ENCODE measurements at regions not wholly inside any gene's neighbourhood (a gene's known extent, or its start where the extent isn't known, plus 50 kb on each side); places are given as distances from the start of the nearest gene placed in this dataset.
A peak's percentile ranks its signal among the peaks of the same experiment; 100 is the strongest.

GRCh38 chr6:67722861-67723261, 912.2 kb upstream of the ADGRB3 start:
- no peak for DNase-seq (ENCODE audit: low spot score)
- H3K4me3 ChIP-seq (ENCODE audit: low read length in 2 of 2), result peak overlapping the region in 1 of 2 donors; percentile 40

DNA sequence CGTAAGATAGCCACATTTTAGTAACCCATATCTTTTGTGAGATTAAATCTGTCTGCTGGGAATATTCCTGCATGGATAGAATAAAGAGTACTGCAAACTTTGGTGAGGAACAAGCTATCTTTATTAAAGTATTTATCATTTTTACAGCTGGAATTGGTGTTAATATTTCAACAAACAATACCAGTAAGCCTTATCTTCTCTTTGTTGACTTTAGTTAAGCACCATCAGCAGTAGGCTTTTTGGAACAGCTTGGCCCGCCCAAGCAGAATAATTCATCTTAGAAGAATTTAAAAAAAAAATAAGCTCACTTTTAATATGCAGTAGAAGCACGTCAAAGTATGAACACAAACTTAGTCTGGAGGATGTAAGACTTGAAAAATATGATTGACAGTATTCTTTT, 917.8 kb upstream of the ADGRB3 start:
- Histone ChIP-seq H4K91ac (ENCODE audit: low read depth, low read length, poor library complexity) (no peak overlapping the region), H3K4me2 (ENCODE audit: insufficient read depth, low read length, poor library complexity, severe bottlenecking) (no peak overlapping the region), H2BK5ac (ENCODE audit: low read length) (no peak overlapping the region), H2AFZ (ENCODE audit: low read length) (no peak overlapping the region), H2BK120ac (ENCODE audit: low read depth, low read length) (no peak overlapping the region), H3K4me3 (ENCODE audit: low read length in 2 of 2) (no peak overlapping the region), H3K4ac (ENCODE audit: low read length) (no peak overlapping the region), H3K23ac (ENCODE audit: low read depth, low read length, poor library complexity) (no peak overlapping the region), H3K18ac (ENCODE audit: low read length) (no peak overlapping the region), H4K8ac (ENCODE audit: low read depth, low read length) (no peak overlapping the region), H3K27ac (replicated peaks; ENCODE audit: low read length) (no peak overlapping the region), H3K27me3 (ENCODE audit: control insufficient read depth in 3 of 3, insufficient read depth in 3 of 3, low read depth in 1 of 3, low read length in 3 of 3) (no peaks in the 10 kb centered on the region), H3K9me3 (replicated peaks in 1 of 2; ENCODE audit: control insufficient read depth in 2 of 2, insufficient read depth in 1 of 2, low read depth in 1 of 2, low read length in 2 of 2) (no peaks in the 10 kb centered on the region), H3K4me1 (ENCODE audit: control insufficient read depth in 2 of 2, insufficient read depth in 1 of 2, low read depth in 1 of 2, low read length in 2 of 2) (no peaks in the 10 kb centered on the region), H3K36me3 (replicated peaks in 1 of 2; ENCODE audit: control insufficient read depth in 2 of 2, insufficient read depth in 2 of 2, low read length in 2 of 2) (no peaks in the 10 kb centered on the region), H2BK15ac (ENCODE audit: low read length) (no peak overlapping the region), H3K9ac (ENCODE audit: low read depth, low read length, poor library complexity) (no peak overlapping the region), H3K14ac (ENCODE audit: low read length) (no peak overlapping the region), H2BK12ac (ENCODE audit: low read length) (no peak overlapping the region), H2AK5ac (ENCODE audit: low read depth, low read length) (no peak overlapping the region), H3K79me1 (ENCODE audit: low read depth, low read length) (no peaks in the 10 kb centered on the region)
- no peak for DNase-seq (ENCODE audit: low spot score)
- no CpG with 5 or more reads among the region's 3 CpGs for WGBS, 2 donors (ENCODE audit: extremely low coverage in 2 of 2, insufficient read length in 2 of 2, insufficient replicate concordance in 1 of 2)

More at GRCh38 chr6:67722861-67723261, 912.2 kb upstream of the ADGRB3 start:
- H2BK5ac ChIP-seq (ENCODE audit: low read length), result no peak overlapping the region
- no peaks in the 10 kb centered on the region for H3K79me1 ChIP-seq (ENCODE audit: low read depth, low read length)
- no peak overlapping the region for H3K27ac ChIP-seq (replicated peaks; ENCODE audit: low read length)
- H3K36me3 ChIP-seq (replicated peaks in 1 of 2; ENCODE audit: control insufficient read depth in 2 of 2, insufficient read depth in 2 of 2, low read length in 2 of 2), result no peaks in the 10 kb centered on the region
- peaks cover 0 to 4% of the 10 kb centered on the region in 2 donors for H3K9me3 ChIP-seq (replicated peaks in 1 of 2; ENCODE audit: control insufficient read depth in 2 of 2, insufficient read depth in 1 of 2, low read depth in 1 of 2, low read length in 2 of 2)
- no peak overlapping the region for H2BK120ac ChIP-seq (ENCODE audit: low read depth, low read length)
- no peaks in the 10 kb centered on the region for H3K4me1 ChIP-seq (ENCODE audit: control insufficient read depth in 2 of 2, insufficient read depth in 1 of 2, low read depth in 1 of 2, low read length in 2 of 2)
- H3K4me2 ChIP-seq (ENCODE audit: insufficient read depth, low read length, poor library complexity, severe bottlenecking), result no peak overlapping the region
- H3K18ac ChIP-seq (ENCODE audit: low read length), result no peak overlapping the region
- no peak overlapping the region for H2BK15ac ChIP-seq (ENCODE audit: low read length)
- peak overlapping the region; percentile 31 for H3K23ac ChIP-seq (ENCODE audit: low read depth, low read length, poor library complexity)
- H4K8ac ChIP-seq (ENCODE audit: low read depth, low read length), result no peak overlapping the region
- no peak overlapping the region for H4K91ac ChIP-seq (ENCODE audit: low read depth, low read length, poor library complexity)
- no peak overlapping the region for H2AFZ ChIP-seq (ENCODE audit: low read length)
- no peak overlapping the region for H3K9ac ChIP-seq (ENCODE audit: low read depth, low read length, poor library complexity)
- H2BK12ac ChIP-seq (ENCODE audit: low read length), result no peak overlapping the region
- no peaks in the 10 kb centered on the region for H3K27me3 ChIP-seq (ENCODE audit: control insufficient read depth in 3 of 3, insufficient read depth in 3 of 3, low read depth in 1 of 3, low read length in 3 of 3)
- H2AK5ac ChIP-seq (ENCODE audit: low read depth, low read length), result no peak overlapping the region
- no CpG with 5 or more reads among the region's 14 CpGs for WGBS, 2 donors (ENCODE audit: extremely low coverage in 2 of 2, insufficient read length in 2 of 2, insufficient replicate concordance in 1 of 2)
- no peak overlapping the region for H3K14ac ChIP-seq (ENCODE audit: low read length)
- H3K4ac ChIP-seq (ENCODE audit: low read length), result no peak overlapping the region

- H3K23ac ChIP-seq (ENCODE audit: low read depth, low read length, poor library complexity), result no peak overlapping the region
- H3K9me3 ChIP-seq (replicated peaks in 1 of 2; ENCODE audit: control insufficient read depth in 2 of 2, insufficient read depth in 1 of 2, low read depth in 1 of 2, low read length in 2 of 2), result no peaks in the 10 kb centered on the region
- H3K36me3 ChIP-seq (replicated peaks in 1 of 2; ENCODE audit: control insufficient read depth in 2 of 2, insufficient read depth in 2 of 2, low read length in 2 of 2), result no peaks in the 10 kb centered on the region
- H2BK120ac ChIP-seq (ENCODE audit: low read depth, low read length), result no peak overlapping the region
- H3K4ac ChIP-seq (ENCODE audit: low read length), result no peak overlapping the region
- H2BK12ac ChIP-seq (ENCODE audit: low read length), result no peak overlapping the region
- no peak overlapping the region for H3K4me3 ChIP-seq (ENCODE audit: low read length in 2 of 2)
- H2BK15ac ChIP-seq (ENCODE audit: low read length), result no peak overlapping the region
- H3K79me1 ChIP-seq (ENCODE audit: low read depth, low read length), result no peaks in the 10 kb centered on the region
- H3K9ac ChIP-seq (ENCODE audit: low read depth, low read length, poor library complexity), result no peak overlapping the region
- H4K8ac ChIP-seq (ENCODE audit: low read depth, low read length), result no peak overlapping the region
- H3K4me2 ChIP-seq (ENCODE audit: insufficient read depth, low read length, poor library complexity, severe bottlenecking), result no peak overlapping the region
- no peaks in the 10 kb centered on the region for H3K4me1 ChIP-seq (ENCODE audit: control insufficient read depth in 2 of 2, insufficient read depth in 1 of 2, low read depth in 1 of 2, low read length in 2 of 2)
- no peak overlapping the region for H2AK5ac ChIP-seq (ENCODE audit: low read depth, low read length)
- H4K91ac ChIP-seq (ENCODE audit: low read depth, low read length, poor library complexity), result no peak overlapping the region
- H2AFZ ChIP-seq (ENCODE audit: low read length), result peak overlapping the region; percentile 40
- no peak overlapping the region for H3K18ac ChIP-seq (ENCODE audit: low read length)
- DNase-seq (ENCODE audit: low spot score), result no peak
- H3K14ac ChIP-seq (ENCODE audit: low read length), result no peak overlapping the region
- no peak overlapping the region for H3K27ac ChIP-seq (replicated peaks; ENCODE audit: low read length)
- H2BK5ac ChIP-seq (ENCODE audit: low read length), result no peak overlapping the region
- WGBS, 2 donors (ENCODE audit: extremely low coverage in 2 of 2, insufficient read length in 2 of 2, insufficient replicate concordance in 1 of 2), result no CpG with 5 or more reads among the region's 2 CpGs
- H3K27me3 ChIP-seq (ENCODE audit: control insufficient read depth in 3 of 3, insufficient read depth in 3 of 3, low read depth in 1 of 3, low read length in 3 of 3), result no peaks in the 10 kb centered on the region
Measured at GRCh38 chr6:67706388-67706787, 928.7 kb upstream of the ADGRB3 start.

DNA sequence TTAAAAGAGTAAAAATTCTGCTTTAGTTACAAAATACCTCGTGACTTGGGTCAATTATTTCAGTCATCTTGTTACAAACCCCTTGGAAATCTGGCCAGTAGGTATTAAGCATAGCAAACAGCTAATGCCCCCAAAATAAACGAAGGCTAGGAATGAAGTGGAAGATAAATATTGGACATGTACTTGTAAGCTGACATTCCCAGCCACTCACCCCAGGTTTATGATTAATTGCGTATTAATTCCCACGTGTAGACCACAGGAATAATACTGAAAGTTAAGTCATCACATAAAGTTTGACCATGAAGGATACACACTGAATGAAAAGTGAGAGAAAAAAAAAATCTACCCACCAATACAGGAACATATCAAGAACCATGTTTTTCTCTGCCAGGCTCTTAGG, 936.5 kb upstream of the ADGRB3 start:
- H3K4ac ChIP-seq (ENCODE audit: low read length), result no peak overlapping the region
- H3K27ac ChIP-seq (replicated peaks; ENCODE audit: low read length), result no peak overlapping the region
- DNase-seq (ENCODE audit: low spot score), result no peak
- H3K27me3 ChIP-seq (ENCODE audit: control insufficient read depth in 3 of 3, insufficient read depth in 3 of 3, low read depth in 1 of 3, low read length in 3 of 3), result no peaks in the 10 kb centered on the region
- WGBS, 2 donors (ENCODE audit: extremely low coverage in 2 of 2, insufficient read length in 2 of 2, insufficient replicate concordance in 1 of 2), result no CpG with 5 or more reads among the region's 4 CpGs
- no peak overlapping the region for H2BK120ac ChIP-seq (ENCODE audit: low read depth, low read length)
- no peak overlapping the region for H3K4me2 ChIP-seq (ENCODE audit: insufficient read depth, low read length, poor library complexity, severe bottlenecking)
- H3K9ac ChIP-seq (ENCODE audit: low read depth, low read length, poor library complexity), result no peak overlapping the region
- no peak overlapping the region for H2BK15ac ChIP-seq (ENCODE audit: low read length)
- no peak overlapping the region for H2AK5ac ChIP-seq (ENCODE audit: low read depth, low read length)
- no peak overlapping the region for H3K18ac ChIP-seq (ENCODE audit: low read length)
- no peak overlapping the region for H3K23ac ChIP-seq (ENCODE audit: low read depth, low read length, poor library complexity)
- H3K36me3 ChIP-seq (replicated peaks in 1 of 2; ENCODE audit: control insufficient read depth in 2 of 2, insufficient read depth in 2 of 2, low read length in 2 of 2), result no peaks in the 10 kb centered on the region
- H2AFZ ChIP-seq (ENCODE audit: low read length), result no peak overlapping the region
- H3K4me1 ChIP-seq (ENCODE audit: control insufficient read depth in 2 of 2, insufficient read depth in 1 of 2, low read depth in 1 of 2, low read length in 2 of 2), result no peaks in the 10 kb centered on the region
- H2BK5ac ChIP-seq (ENCODE audit: low read length), result no peak overlapping the region
- H4K91ac ChIP-seq (ENCODE audit: low read depth, low read length, poor library complexity), result no peak overlapping the region
- H3K79me1 ChIP-seq (ENCODE audit: low read depth, low read length), result no peaks in the 10 kb centered on the region
- no peak overlapping the region for H3K14ac ChIP-seq (ENCODE audit: low read length)
- no peak overlapping the region for H4K8ac ChIP-seq (ENCODE audit: low read depth, low read length)
- H2BK12ac ChIP-seq (ENCODE audit: low read length), result no peak overlapping the region
- no peak overlapping the region for H3K4me3 ChIP-seq (ENCODE audit: low read length in 2 of 2)
- H3K9me3 ChIP-seq (replicated peaks in 1 of 2; ENCODE audit: control insufficient read depth in 2 of 2, insufficient read depth in 1 of 2, low read depth in 1 of 2, low read length in 2 of 2), result no peaks in the 10 kb centered on the region

Measured in neuronal stem cell (in vitro differentiated cells).